HG02642 (cell line): ENCODE measurements at regions not wholly inside any gene's neighbourhood (a gene's known extent, or its start where the extent isn't known, plus 50 kb on each side); places are given as distances from the start of the nearest gene placed in this dataset.
"Not testable (repeated sequence)": the region's sequence is repeated elsewhere in the genome, so short reads cannot be mapped to it uniquely, and the experiment has no call there.

Experiments
- ATAC-seq: cut with Tn5 transposase; IDR thresholded peaks from one replicate; pipeline ENCODE4 v1.9.1; 2021; ENCODE audit warnings: mild to moderate bottlenecking; ENCODE audit not compliant: unreplicated experiment, poor library complexity

DNA sequence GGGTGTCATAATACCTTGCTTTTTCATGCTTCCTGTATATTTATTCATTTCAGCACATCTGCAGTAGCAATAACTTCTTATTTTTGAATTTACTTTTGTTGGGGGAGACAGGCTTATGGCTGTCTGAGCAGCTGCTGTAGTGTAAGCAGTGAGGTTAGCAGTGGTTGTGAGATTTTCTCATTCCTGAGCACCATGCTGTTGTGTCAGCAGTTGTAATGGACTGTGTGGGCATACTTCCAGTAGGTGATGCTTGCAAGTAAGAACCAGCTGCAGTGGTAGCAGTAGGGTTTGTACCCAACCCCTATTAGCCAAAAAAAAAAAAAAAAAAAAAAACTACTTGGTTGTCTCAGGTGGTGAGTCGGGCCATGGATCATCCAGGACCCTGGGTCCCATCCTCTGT is 311.6 kb downstream of the NUF2 start:
- no peak for ATAC-seq

DNA sequence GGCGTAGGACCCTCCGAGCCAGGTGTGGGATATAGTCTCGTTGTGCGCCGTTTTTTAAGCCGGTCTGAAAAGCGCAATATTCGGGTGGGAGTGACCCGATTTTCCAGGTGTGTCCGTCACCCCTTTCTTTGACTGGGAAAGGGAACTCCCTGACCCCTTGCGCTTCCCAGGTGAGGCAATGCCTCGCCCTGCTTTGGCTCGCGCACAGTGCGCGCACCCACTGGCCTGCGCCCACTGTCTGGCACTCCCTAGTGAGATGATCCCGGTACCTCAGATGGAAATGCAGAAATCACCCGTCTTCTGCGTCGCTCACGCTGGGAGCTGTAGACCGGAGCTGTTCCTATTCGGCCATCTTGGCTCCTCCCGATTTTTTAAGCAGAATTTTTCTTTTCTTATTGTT is 323.9 kb downstream of the NUF2 start:
- not testable (repeated sequence) for ATAC-seq

GRCh38 chr1:163650624-163651023 is 328.9 kb downstream of the NUF2 start:
- ATAC-seq, result no peak

- ATAC-seq, result no peak
Measured at GRCh38 chr1:163652441-163652840, 330.7 kb downstream of the NUF2 start.

GRCh38 chr1:163655565-163655964 is 333.8 kb downstream of the NUF2 start:
- no peak for ATAC-seq

- no peak for ATAC-seq
Measured at GRCh38 chr1:163656095-163656759, 334.5 kb downstream of the NUF2 start.

DNA sequence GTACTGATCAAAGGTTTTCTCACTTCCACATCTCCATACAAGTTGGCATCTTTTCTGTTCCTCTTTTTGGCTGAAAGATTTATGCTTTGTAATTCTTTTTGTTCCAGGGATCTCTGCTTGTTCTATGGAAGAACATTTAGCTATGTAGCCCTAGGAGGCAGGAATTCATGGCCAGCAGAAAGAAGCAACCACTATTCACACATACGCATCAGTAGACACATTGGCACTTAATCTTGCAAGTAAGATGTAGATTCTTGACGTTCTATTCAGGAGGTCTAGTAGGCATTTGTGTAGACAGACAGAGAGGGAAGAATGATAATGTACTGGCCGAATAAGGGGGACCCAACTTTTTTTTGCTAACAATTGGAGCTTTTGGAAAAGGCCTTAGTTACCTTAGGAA is 336.0 kb downstream of the NUF2 start:
- ATAC-seq, result no peak

- no peak for ATAC-seq
Measured at GRCh38 chr1:163661391-163661790, 339.6 kb downstream of the NUF2 start.

GRCh38 chr1:163664671-163665335 is 343.0 kb downstream of the NUF2 start:
- ATAC-seq, result no peak

DNA sequence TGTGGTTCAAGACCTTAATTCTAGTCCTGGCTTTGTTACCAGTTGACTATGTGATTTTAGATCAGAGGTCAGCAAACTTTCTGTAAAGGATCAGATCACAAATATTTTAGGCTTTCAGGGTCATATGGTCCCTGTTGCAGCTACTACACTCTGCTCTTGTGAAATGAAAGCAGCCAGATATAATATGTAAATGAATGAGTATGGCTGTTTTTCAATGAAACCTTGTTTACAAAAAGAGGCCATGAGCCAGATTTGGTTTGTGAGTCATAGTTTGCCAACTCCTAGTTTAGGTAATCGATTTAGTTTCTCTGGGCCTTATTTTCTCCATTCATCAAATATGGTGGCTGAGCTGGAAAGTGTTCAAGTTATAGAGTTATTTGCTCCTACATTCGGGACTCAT is 346.7 kb downstream of the NUF2 start:
- no peak for ATAC-seq

GRCh38 chr1:163670989-163671757 is 349.4 kb downstream of the NUF2 start:
- ATAC-seq, result no peak

- ATAC-seq, result no peak
Measured at GRCh38 chr1:163672976-163673758, 351.4 kb downstream of the NUF2 start.

- ATAC-seq, result no peak
Measured at GRCh38 chr1:163673759-163674151, 352.0 kb downstream of the NUF2 start.

- no peak for ATAC-seq
Measured at GRCh38 chr1:163674236-163674635, 352.5 kb downstream of the NUF2 start.

DNA sequence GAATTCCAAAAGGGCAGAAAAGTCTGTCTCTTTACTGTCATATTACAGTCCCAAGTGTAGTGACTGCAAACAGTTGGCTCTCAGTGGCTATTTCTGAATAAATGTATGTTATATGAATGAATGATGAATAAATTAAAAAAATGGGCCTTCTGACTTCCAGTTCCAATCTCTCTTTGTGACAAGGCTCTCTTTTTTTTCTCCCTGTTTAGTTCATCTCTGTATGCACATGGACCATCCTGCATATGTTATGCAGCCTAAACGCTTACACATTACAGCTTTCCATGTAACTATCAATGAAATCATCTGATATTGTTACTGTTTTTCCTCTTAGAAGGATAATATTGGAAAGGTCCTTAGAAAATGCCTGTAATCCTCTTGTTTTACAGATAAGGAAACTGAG is 363.0 kb downstream of the NUF2 start:
- no peak for ATAC-seq

DNA sequence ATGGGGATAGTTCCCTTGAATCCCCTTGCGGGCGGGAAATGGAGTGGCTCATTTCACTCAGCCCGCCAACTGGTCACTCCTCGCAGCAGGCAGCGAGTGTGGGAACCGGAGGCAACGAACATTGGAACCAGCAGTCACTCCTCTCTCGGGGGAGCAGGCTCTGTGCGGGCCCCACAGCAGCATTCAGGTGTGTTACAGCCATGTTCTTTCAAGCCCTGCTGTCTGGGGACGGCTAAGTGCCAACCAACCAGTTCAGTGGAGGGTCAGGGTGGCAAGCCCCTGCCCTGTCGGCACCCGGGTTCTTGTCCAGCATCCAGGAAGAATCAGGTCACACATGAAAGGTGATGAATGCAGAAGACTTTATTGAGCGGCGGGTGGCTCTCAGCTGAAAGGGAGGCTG is 370.5 kb downstream of the NUF2 start:
- ATAC-seq, result no peak

DNA sequence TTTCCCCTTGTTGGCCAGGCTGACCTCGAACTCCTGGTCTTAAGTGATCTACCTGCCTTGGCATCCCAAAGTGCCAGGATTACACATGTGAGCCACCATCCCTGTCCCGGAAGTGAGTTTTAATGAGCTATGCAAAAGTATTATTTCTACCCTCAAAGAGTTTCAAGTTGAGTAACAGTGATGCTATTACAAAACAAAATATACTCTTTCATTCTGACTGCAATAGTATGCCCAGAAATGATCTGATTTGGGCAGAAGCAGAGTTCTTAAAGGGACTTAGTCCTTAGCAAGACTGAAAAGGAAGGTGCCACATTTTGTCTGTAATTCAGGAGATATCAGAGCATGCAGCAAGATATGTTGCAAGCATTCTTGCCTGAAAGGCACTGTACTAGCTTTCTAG is 375.4 kb downstream of the NUF2 start:
- ATAC-seq, result peak; percentile 64

- no peak for ATAC-seq
Measured at GRCh38 chr1:163701783-163702374, 380.1 kb downstream of the NUF2 start.

- no peak for ATAC-seq
Measured at GRCh38 chr1:163703794-163704193, 382.0 kb downstream of the NUF2 start.

GRCh38 chr1:163706915-163707314 is 385.2 kb downstream of the NUF2 start:
- no peak for ATAC-seq
